GM18520 (cell line): ENCODE measurements at regions not wholly inside any gene's neighbourhood (a gene's known extent, or its start where the extent isn't known, plus 50 kb on each side); places are given as distances from the start of the nearest gene placed in this dataset.

Experiments
- ATAC-seq: cut with Tn5 transposase; IDR thresholded peaks from one replicate; pipeline ENCODE4 v1.9.1; 2021; ENCODE audit not compliant: unreplicated experiment

GRCh38 chr16:79685871-79686270 is 85.3 kb upstream of the MAF start:
- no peak for ATAC-seq

GRCh38 chr16:79679334-79679733 is 78.8 kb upstream of the MAF start:
- ATAC-seq, result no peak

- no peak for ATAC-seq
Observed at GRCh38 chr16:79677799-79678530, 77.4 kb upstream of the MAF start.

- ATAC-seq, result no peak
Observed at GRCh38 chr16:79673635-79674034, 73.1 kb upstream of the MAF start.

DNA sequence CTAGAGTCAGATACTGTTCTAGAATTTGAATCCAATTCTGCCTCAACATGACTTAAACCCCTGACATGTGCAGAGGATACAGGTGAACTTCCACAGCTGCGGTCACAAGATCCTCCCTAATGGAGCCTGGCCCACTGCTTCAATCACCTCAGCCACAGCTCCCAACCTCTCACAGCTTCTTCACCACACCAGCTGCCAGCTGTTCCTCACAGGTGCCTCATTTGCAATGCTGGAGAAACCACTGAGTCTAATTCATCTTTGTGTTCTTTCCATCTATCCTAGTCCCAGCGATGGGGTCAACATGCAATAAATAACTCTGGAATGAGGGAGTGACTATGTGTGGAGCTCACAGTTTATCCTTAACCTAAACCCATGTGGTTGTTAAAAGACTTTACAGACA is 72.0 kb upstream of the MAF start:
- no peak for ATAC-seq

- no peak for ATAC-seq
Observed at GRCh38 chr16:79668502-79668901, 68.0 kb upstream of the MAF start.

DNA sequence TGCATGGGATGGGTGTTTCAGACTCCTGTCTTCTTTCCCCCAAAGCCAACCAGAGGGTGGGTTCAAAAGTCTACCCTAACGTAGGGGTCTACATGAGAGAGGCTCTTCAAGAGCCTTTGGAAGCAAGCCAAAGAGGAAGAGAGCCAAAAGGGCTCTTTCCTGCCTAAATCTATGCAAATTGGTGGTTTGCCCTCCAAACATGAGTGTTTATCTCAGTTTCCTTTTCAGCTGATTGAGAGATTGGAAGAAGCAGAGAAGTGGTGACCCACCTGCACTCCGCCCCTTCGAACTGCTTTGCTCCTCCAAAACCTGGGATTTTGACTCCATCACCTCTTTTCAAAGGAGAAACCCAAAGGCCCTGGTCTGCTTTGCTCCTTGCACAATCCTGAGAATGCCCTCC is 65.4 kb upstream of the MAF start:
- no peak for ATAC-seq

DNA sequence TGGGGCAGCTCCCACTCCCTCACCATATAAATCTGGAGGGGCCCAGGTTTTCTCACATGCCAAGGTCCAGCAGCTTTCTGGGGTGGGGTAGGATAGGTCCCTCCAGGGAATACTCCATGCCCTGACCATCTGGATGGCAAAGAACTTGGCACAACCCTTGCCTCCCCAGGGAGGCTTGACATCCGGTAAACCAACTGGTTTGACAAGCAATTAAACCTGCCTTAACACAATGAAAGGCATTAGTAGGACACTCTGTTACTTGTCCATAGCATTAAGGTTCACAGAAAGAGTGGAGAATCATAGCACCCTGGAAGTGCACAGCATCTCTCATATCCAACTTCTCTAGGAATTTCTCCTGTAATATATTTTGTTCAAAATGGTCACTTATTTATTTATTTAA is 63.9 kb upstream of the MAF start:
- ATAC-seq, result no peak

GRCh38 chr16:79662669-79663313 is 62.3 kb upstream of the MAF start:
- no peak for ATAC-seq

- no peak for ATAC-seq
Observed at GRCh38 chr16:79662122-79662521, 61.6 kb upstream of the MAF start.

DNA sequence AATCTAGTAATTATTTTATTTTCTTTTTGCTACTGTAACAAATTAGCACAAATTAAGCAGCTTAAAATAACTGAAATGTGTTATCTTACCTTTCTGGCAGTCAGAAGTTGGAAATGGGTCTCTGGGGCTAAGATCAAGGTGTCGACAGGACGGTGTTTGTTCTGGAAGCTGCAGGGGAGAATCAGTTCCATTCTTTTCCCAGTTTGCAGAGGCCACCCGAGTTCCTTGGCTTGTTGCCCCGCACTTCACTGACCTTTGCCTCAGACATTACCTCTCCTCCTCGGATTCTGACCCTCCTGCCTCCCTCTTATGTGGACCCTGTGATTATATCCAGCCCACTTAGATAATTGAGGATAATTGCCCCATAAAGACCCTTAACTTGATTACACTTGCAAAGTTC is 61.0 kb upstream of the MAF start:
- ATAC-seq, result no peak

GRCh38 chr16:79659344-79659743 is 58.8 kb upstream of the MAF start:
- ATAC-seq, result no peak

DNA sequence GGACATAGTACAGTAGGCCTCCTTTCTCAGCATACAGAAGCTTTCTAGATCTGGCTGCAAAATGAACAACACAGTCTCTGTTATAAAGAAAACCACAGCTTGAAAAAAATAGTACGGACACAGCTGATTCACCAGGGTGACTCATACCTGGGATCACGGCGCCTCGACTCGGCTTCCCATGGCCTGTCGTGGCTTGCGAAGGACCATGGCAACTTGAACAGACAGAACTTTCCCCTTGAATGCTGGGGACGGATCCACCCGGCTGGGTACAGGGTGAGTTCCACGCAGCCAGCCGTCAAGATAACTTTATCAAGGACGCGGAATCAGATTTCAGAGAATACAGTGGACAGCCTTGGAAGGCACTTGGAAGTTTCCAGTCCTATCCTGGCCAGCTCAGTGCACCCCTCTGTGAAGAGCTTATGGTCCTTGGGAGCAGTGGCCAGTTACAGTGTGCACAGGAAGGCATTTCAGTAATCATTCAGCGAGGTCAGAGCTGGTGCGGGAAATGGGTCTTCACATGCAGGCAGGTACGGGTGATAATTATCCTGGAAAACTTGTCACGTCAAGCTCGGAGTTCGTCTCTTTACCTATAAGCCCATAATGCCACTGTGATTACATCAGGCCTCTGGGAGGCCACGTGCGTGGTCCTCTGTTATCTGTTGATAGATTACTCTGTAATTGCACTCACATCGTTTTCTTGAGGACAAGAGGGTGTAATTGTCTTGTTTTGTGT is 57.9 kb upstream of the MAF start:
- no peak for ATAC-seq

DNA sequence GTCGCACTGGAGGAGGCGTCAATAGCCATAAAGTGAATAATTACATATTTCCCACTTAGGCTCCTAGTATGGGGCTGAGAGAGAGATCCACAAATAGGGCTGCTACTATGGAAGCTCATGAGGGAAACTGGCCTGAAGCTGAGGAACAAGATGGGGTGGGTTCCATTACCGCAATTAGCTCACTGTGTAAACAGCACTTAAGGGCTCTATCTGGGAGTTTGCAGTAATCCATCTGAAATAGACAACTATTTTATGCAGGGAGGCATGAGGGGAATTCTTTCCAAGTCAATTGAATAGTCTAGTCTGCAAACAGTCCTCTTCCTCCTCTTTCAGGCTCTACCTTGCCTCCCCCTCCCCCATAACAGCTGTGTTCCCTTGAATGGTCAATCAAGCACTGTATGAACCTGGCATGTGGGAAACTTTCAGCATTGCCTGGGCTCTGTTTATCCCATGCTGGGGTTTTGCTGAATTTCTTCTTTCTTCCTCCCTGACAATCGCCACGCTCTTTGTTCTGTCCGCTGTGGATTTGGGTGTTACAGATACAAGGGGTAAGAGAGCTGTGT is 56.1 kb upstream of the MAF start:
- ATAC-seq, result no peak

GRCh38 chr16:79653373-79653891 is 52.9 kb upstream of the MAF start:
- ATAC-seq, result no peak

- ATAC-seq, result no peak
Observed at GRCh38 chr16:79651363-79651762, 50.8 kb upstream of the MAF start.
